GM12874 (cell line): ENCODE measurements at regions not wholly inside any gene's neighbourhood (a gene's known extent, or its start where the extent isn't known, plus 50 kb on each side); places are given as distances from the start of the nearest gene placed in this dataset.

ENCODE experiments used
- TF ChIP-seq, protein P1 (sequence below): IDR thresholded peaks from 2 replicates; pipeline ENCODE4 v1.5.1; 2011; ENCODE audit warnings: low read depth, mild to moderate bottlenecking, control low read depth, low read length, moderate library complexity; ENCODE audit not compliant: insufficient read depth

DNA sequence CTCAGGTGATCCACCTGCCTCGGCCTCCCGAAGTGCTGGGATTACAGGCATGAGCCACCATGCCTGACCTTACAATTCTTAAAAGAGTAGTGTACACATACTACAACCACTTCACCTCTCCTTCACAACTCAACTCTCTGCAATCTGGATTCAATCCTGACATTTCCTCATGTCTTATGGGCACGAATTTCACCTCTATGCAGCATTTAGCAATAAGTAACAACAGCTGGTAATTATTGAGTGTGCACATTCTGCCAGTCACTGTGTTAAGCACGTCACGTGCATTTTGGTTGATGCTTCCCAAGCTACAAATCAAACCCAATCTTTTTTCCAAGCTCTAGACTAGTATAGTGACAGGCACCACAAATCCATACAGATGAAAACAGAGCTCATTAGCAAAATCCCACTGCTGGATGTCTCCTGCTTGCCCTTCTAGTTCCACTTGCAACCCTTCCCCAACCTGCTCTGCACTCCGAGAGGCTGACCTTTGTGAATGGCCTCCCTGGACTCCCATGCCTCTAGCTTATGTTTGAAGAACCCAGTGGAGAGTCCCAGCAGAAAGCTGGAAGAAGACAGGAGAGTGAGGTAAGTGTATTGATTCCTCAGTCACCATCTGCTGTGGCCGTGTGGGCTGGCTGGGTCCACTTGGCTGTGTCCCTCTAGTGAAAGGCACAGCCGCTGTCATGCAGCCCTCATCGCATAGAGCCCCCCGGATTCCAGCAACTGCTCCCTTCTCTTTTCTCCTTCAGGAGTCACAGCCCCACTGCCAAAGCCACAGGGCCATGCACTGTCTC, 176.5 kb downstream of the MEX3B start:
- TF ChIP-seq, protein P1, sequence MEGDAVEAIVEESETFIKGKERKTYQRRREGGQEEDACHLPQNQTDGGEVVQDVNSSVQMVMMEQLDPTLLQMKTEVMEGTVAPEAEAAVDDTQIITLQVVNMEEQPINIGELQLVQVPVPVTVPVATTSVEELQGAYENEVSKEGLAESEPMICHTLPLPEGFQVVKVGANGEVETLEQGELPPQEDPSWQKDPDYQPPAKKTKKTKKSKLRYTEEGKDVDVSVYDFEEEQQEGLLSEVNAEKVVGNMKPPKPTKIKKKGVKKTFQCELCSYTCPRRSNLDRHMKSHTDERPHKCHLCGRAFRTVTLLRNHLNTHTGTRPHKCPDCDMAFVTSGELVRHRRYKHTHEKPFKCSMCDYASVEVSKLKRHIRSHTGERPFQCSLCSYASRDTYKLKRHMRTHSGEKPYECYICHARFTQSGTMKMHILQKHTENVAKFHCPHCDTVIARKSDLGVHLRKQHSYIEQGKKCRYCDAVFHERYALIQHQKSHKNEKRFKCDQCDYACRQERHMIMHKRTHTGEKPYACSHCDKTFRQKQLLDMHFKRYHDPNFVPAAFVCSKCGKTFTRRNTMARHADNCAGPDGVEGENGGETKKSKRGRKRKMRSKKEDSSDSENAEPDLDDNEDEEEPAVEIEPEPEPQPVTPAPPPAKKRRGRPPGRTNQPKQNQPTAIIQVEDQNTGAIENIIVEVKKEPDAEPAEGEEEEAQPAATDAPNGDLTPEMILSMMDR, result no peak

DNA sequence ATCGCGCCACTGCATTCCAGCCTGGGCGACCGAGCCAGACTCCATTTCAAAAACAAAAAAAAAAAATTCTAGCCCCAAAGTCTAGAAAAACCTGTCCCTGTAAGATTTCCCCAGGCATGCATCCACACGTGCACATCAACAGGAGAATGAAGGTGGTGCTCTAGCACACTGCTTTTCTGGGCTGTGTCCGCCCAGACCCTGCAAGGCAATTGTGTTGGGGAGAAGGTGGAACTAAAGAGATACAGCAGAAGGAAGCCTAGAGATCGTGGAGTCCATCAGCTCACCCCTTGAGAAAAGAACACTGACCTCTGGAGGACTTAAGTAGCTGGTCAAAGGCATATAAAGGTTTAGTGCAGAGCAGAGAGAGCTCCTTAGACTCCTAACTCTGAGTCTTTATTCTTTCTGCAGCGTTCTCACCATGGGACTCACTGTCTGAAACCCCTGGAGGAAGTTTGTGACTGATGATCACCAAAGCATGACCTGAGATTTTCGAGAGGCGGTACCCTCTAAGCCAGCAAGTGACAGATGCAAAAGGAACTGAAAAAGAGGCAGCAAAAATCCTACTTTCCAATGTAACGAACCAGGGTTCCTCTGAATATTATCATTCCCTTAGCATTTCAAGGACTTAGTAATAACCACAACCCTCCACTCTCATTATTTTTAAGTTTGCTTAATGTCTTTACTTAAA, 179.8 kb downstream of the MEX3B start:
- TF ChIP-seq, protein P1, result no peak

DNA sequence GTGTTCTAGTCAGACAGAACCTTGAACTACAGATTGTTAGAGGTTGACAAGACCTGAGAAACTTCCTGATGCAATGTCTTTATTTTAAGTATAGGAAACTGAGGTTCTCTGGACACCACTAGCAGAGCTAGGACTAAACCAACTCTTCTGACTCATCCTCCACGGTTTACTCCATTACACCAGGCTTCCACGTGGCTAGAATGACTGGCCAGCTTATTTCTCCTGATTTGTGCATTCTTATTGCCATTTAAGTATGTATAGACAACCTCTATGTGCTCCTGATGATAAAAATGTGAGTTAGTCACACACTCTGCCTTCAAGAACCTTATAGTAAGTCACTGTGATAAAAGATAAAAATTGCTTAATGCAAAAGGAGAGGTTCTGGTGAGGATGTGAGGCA, 182.7 kb downstream of the MEX3B start:
- TF ChIP-seq, protein P1, result no peak

DNA sequence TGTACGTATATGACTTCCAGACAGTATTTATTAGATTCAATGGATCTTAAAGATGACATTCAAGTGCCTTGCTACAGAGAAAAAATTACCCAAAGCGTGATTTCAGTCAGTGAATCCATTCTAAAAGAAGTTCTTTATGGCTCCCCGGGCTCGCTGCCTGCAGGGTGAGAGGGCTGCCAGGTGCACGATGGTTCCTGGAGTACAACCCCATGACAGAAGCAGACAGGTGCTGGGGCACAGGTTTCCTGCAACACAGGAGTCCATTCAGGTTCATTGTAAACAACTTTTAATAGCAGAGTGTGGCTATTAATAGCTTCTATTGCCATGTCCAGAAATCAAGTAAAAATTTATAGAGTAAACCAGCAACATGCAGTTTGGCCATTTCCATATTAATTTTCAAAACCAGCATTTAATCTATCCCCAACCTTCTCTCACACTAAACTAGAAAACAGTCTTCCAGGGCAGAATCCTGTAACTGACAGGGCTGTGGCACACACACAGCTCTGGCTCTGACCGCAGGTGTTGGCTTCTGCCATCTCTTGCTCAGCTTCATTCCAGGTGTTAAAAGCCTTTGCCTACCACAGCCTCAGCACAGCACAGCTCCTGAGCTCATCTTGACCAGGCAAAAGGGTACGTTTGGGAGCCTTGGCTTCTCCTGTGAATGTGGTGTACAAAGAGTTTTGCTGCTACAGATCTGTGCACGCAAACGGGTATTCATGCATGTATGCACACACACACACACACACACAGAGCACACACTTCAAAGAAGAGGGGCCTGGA, 185.9 kb downstream of the MEX3B start:
- TF ChIP-seq, protein P1, result no peak

DNA sequence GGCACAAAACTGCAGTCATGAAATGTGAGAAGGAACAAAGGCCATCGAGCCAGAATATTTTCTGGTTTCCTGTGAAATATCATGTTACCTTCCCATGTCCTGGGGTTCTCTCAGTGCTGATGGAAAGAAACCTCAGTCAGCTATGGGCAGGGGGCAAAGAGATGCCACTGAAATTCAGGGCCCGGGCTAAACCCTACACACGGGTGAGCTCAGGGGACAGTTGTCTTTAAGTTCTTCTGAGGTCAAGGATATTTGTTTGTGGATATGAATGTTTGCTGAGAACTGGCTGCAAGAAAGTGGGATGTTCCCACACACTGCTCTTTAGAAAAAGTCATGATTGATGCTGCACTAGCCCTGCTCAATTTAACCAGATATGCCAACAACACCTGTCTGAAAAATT, 187.2 kb downstream of the MEX3B start:
- TF ChIP-seq, protein P1, result no peak

DNA sequence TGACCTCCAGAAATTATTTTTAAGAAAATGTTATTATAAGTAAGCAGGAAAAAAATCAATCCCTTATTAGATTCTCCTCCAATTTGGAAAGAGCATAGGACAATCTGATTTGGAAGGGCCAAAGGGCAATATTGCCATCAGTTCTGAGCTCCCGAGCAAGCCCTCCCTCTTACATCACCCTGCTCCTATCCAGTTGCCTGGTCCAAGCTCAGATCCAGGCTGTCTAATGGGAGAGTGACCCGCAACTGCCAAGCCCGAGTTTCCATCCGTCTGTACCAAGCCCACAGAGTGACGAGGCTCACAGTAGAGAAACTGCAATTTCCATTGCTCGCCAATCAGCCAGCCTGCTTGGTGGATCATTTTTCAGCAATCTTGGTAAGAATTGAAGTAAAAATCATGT, 187.7 kb downstream of the MEX3B start:
- TF ChIP-seq, protein P1, result no peak

DNA sequence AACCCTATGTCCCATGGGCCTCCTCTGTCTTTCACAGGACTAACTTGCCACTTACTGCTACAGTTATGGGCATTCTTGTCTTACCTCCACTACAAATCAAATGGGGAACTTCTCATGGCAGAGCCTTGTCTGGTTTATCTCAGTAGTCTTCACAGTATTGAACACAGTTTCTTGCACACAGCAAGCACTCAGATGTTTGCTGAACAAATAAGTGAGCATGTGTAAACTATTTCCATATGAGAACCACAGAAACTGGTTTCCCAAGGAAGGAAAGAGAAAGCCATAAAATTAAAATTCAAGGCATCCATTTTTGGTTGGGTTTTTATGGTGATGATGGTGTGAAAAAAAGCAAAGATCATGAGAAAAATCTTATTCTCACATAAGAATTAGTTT, 189.2 kb downstream of the MEX3B start:
- TF ChIP-seq, protein P1, result no peak
